Stomach smooth muscle (tissue), 2 donors: ENCODE measurements at regions not wholly inside any gene's neighbourhood (a gene's known extent, or its start where the extent isn't known, plus 50 kb on each side); places are given as distances from the start of the nearest gene placed in this dataset.

ENCODE experiments used
- H3K27ac ChIP-seq: one replicate; pipeline ENCODE4 v1.7.0; 2013; ENCODE audit warnings: mild to moderate bottlenecking, low read length, inconsistent platforms
- H3K27me3 ChIP-seq, 2 donors: one replicate each; pipeline ENCODE4 v1.7.0; 2013; ENCODE audit warnings: low read length in 2 of 2; ENCODE audit not compliant: insufficient read depth in 2 of 2, control insufficient read depth in 1 of 2
- H3K36me3 ChIP-seq, 2 donors: one replicate each; pipeline ENCODE4 v1.7.0; 2013; ENCODE audit warnings: low read length in 2 of 2; ENCODE audit not compliant: control insufficient read depth in 2 of 2, insufficient read depth in 2 of 2
- H3K4me1 ChIP-seq: one replicate; pipeline ENCODE4 v1.7.0; 2013; ENCODE audit warnings: low read length; ENCODE audit not compliant: control insufficient read depth, insufficient read depth
- H3K4me3 ChIP-seq, 2 donors: one replicate each; pipeline ENCODE4 v1.7.0; 2013; ENCODE audit warnings: low read length in 2 of 2
- H3K9ac ChIP-seq, 2 donors: one replicate each; pipeline ENCODE4 v1.7.0; 2013; ENCODE audit warnings: low read length in 2 of 2, mild to moderate bottlenecking in 1 of 2
- H3K9me3 ChIP-seq, 2 donors: one replicate each; pipeline ENCODE4 v1.7.0; 2013; ENCODE audit warnings: low read length in 2 of 2; ENCODE audit not compliant: control insufficient read depth in 2 of 2
- donor health status: healthy.
- donor health status: Pancreatic carcinoma.

- Histone ChIP-seq H3K9ac (no peak overlapping the region), H3K27me3 (no peaks in the 10 kb centered on the region), H3K9me3 (no peaks in the 10 kb centered on the region), H3K4me3 (no peak overlapping the region), H3K36me3 (no peaks in the 10 kb centered on the region), H3K4me1 (no peaks in the 10 kb centered on the region), H3K27ac (no peak overlapping the region)
Measured at GRCh38 chr1:189151361-189151760, 1326.3 kb downstream of the BRINP3 start.

DNA sequence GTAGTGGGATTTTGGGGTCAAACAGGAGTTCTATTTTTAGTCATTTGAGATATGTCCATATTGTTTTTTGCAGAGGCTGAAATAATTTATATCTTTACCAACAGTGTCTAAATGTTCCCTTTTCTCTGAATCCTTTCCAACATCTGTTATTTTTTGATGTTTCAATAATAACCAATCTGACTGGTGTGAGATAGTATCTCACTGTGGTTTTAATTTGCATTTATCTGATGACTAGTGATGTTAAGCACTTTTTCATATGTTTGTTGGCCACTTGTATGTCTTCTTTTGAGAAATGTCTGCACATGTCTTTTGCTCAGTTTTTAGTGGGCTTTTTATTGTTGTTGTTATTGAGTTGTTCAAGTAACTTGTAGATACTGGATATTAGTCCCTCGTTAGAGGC, 1325.0 kb downstream of the BRINP3 start:
- Histone ChIP-seq H3K27me3 (no peaks in the 10 kb centered on the region), H3K4me3 (no peak overlapping the region), H3K9ac (no peak overlapping the region)

GRCh38 chr1:189158155-189158554, 1319.5 kb downstream of the BRINP3 start:
- H3K36me3 ChIP-seq = no peaks in the 10 kb centered on the region
- no peak overlapping the region for H3K27ac ChIP-seq
- H3K4me1 ChIP-seq = no peaks in the 10 kb centered on the region
- H3K9ac ChIP-seq = no peak overlapping the region
- no peaks in the 10 kb centered on the region for H3K9me3 ChIP-seq
- no peak overlapping the region for H3K4me3 ChIP-seq
- H3K27me3 ChIP-seq = no peaks in the 10 kb centered on the region

More for the DNA sequence above, 1325.0 kb downstream of the BRINP3 start:
- Histone ChIP-seq H3K27ac (no peak overlapping the region), H3K9me3 (no peaks in the 10 kb centered on the region), H3K36me3 (no peaks in the 10 kb centered on the region), H3K4me1 (no peaks in the 10 kb centered on the region)

- Histone ChIP-seq H3K27me3 (no peaks in the 10 kb centered on the region), H3K9ac (no peak overlapping the region), H3K36me3 (no peaks in the 10 kb centered on the region), H3K4me1 (no peaks in the 10 kb centered on the region), H3K27ac (no peak overlapping the region), H3K9me3 (peaks cover 0 to 5% of the 10 kb centered on the region in 2 donors), H3K4me3 (no peak overlapping the region)
Measured at GRCh38 chr1:189175889-189176288, 1301.8 kb downstream of the BRINP3 start.

- Histone ChIP-seq H3K27me3 (no peaks in the 10 kb centered on the region), H3K9me3 (no peaks in the 10 kb centered on the region), H3K9ac (no peak overlapping the region), H3K4me3 (no peak overlapping the region), H3K36me3 (no peaks in the 10 kb centered on the region), H3K27ac (no peak overlapping the region), H3K4me1 (no peaks in the 10 kb centered on the region)
Measured at GRCh38 chr1:189180057-189180456, 1297.6 kb downstream of the BRINP3 start.

- Histone ChIP-seq H3K4me1 (no peaks in the 10 kb centered on the region), H3K9ac (no peak overlapping the region), H3K36me3 (no peaks in the 10 kb centered on the region), H3K27ac (no peak overlapping the region), H3K4me3 (no peak overlapping the region), H3K9me3 (no peaks in the 10 kb centered on the region), H3K27me3 (no peaks in the 10 kb centered on the region)
Measured at GRCh38 chr1:189185097-189185496, 1292.6 kb downstream of the BRINP3 start.

DNA sequence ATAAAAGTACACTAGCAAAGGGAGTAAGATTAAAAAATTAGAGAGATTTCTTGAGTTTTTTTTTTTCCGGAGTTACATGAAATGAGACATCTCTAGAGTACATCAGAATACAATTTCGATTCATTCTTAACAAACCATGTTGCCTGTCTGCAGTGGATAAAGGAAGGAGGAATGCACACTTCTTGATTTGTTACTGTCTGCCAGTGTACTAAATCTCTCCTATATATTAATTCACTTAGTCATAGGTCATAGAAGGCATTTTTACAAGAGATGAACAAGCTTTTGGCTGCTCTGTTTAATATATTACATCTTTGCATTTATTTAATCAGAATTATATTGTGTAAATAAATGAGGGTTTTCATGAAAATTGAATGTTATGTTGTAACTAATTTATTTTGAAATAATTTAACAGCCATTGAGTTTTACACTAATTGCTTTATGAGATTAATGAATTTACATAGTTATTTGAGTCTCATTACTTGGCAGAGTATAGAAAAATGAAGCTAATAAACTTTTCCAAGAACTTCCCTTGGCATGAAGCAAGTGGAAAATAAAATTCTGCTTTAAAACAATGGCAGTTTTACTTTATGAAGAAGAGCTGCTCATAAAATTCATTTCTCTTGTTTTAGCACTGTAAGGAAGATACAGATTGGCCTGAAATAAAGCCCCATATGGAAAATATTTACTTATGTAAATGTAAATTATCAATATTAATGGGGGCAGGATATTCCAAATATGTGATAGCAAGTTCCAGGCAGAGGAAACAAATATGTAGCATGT, 1284.7 kb downstream of the BRINP3 start:
- H3K4me3 ChIP-seq = no peak overlapping the region
- no peaks in the 10 kb centered on the region for H3K4me1 ChIP-seq
- no peak overlapping the region for H3K27ac ChIP-seq
- no peaks in the 10 kb centered on the region for H3K36me3 ChIP-seq
- no peaks in the 10 kb centered on the region for H3K27me3 ChIP-seq
- no peak overlapping the region for H3K9ac ChIP-seq
- H3K9me3 ChIP-seq = no peaks in the 10 kb centered on the region

- Histone ChIP-seq H3K27me3 (no peaks in the 10 kb centered on the region), H3K36me3 (no peaks in the 10 kb centered on the region), H3K4me1 (no peaks in the 10 kb centered on the region), H3K9ac (no peak overlapping the region), H3K4me3 (no peak overlapping the region), H3K27ac (no peak overlapping the region), H3K9me3 (no peaks in the 10 kb centered on the region)
Measured at GRCh38 chr1:189205863-189206262, 1271.8 kb downstream of the BRINP3 start.

DNA sequence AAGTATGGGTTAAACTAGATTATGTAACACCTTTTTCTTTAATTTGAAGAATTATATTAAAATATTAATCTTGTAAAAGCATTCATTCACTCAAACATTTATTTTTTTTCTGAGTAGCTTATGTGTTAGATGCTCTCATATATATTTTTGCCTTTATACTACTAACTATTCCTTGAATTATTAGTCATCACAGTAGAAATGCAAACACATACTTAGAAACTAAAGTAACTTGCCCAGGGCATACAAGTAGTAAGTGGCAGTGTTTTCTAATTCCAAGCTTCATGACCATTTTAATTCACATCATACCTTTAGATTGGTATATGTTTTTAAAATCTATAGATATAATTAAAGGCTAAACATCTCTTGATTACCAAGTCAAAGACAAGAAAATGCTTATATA, 1271.0 kb downstream of the BRINP3 start:
- Histone ChIP-seq H3K4me1 (no peaks in the 10 kb centered on the region), H3K9ac (no peak overlapping the region), H3K27ac (no peak overlapping the region), H3K27me3 (no peaks in the 10 kb centered on the region), H3K9me3 (no peaks in the 10 kb centered on the region), H3K36me3 (no peaks in the 10 kb centered on the region), H3K4me3 (no peak overlapping the region)

DNA sequence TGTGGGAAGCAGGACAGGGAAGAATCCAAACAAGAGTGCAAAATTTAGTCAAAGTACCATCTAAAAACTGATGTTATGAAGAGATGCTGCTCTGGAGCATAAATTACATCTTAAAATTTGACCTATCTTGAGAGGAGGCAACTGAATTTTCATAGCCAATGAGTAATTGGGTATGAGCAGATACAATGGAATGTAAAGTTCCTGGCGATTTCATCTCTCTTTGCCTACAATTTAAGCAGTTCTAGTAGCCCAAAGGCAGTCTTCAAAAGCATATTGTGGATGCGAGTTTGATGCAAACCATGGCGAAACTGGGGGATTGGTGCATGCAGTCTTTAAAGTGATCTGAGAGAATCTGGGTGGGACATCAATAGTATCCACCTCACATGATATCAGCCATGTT, 1265.9 kb downstream of the BRINP3 start:
- no peaks in the 10 kb centered on the region for H3K9me3 ChIP-seq
- no peaks in the 10 kb centered on the region for H3K4me1 ChIP-seq
- no peak overlapping the region for H3K4me3 ChIP-seq
- no peak overlapping the region for H3K9ac ChIP-seq
- no peaks in the 10 kb centered on the region for H3K27me3 ChIP-seq
- no peaks in the 10 kb centered on the region for H3K36me3 ChIP-seq
- no peak overlapping the region for H3K27ac ChIP-seq

GRCh38 chr1:189212606-189213005, 1265.1 kb downstream of the BRINP3 start:
- no peaks in the 10 kb centered on the region for H3K4me1 ChIP-seq
- no peaks in the 10 kb centered on the region for H3K27me3 ChIP-seq
- H3K9ac ChIP-seq = no peak overlapping the region
- H3K36me3 ChIP-seq = no peaks in the 10 kb centered on the region
- H3K4me3 ChIP-seq = no peak overlapping the region
- no peaks in the 10 kb centered on the region for H3K9me3 ChIP-seq
- H3K27ac ChIP-seq = no peak overlapping the region
